ENCODE measurements at regions not wholly inside any gene's neighbourhood (a gene's known extent, or its start where the extent isn't known, plus 50 kb on each side); places are given as distances from the start of the nearest gene placed in this dataset.

- TF ChIP-seq CTCF (IDR thresholded peaks at IDR 0.05): no peak
- no peak for TF ChIP-seq POLR2A (IDR thresholded peaks at IDR 0.05)
Measured at GRCh38 chr19:27714857-27715256, 1498.1 kb downstream of the UQCRFS1 start.

All from vagina (tissue), 2 donors.